Right atrium auricular region (tissue), 2 donors: ENCODE measurements at regions not wholly inside any gene's neighbourhood (a gene's known extent, or its start where the extent isn't known, plus 50 kb on each side); places are given as distances from the start of the nearest gene placed in this dataset.

Experiments used
- DNase-seq: peaks from one replicate; pipeline ENCODE4 v3.0.0-alpha.2; 2019; ENCODE audit warnings: low spot score
- H3K27ac ChIP-seq, 2 donors: fragments of 200-600 bp; sonication (generic); 1 replicate in 1 of 2; 2 replicates in 1 of 2; pipeline ENCODE4 v1.5.1; 2016 to 2019
- H3K27me3 ChIP-seq, 2 donors: fragments of 200-600 bp; sonication (generic); one replicate each; pipeline versions ENCODE4 v1.5.1 to v1.6.0; 2017 to 2019
- H3K36me3 ChIP-seq: fragments of 200-600 bp; sonication (generic); one replicate; pipeline ENCODE4 v1.5.1; 2016
- H3K4me1 ChIP-seq, 2 donors: fragments of 200-600 bp; sonication (generic); one replicate each; pipeline versions ENCODE4 v1.5.1 to v1.6.0; 2017 to 2019
- H3K4me3 ChIP-seq, 2 donors: fragments of 200-600 bp; sonication (generic); 1 replicate in 1 of 2; 2 replicates in 1 of 2; pipeline ENCODE4 v1.5.1; 2017 to 2019; ENCODE audit warnings: mild to moderate bottlenecking in 1 of 2, moderate library complexity in 1 of 2
- H3K9me3 ChIP-seq, 2 donors: fragments of 200-600 bp; sonication (generic); one replicate each; pipeline ENCODE4 v1.5.1; 2019
- TF ChIP-seq, protein P1 (sequence below), 2 donors: fragments of 200-600 bp; sonication (generic); IDR thresholded peaks; one replicate each; pipeline ENCODE4 v1.5.1; 2019; ENCODE audit warnings: antibody characterized with exemption in 2 of 2

DNA sequence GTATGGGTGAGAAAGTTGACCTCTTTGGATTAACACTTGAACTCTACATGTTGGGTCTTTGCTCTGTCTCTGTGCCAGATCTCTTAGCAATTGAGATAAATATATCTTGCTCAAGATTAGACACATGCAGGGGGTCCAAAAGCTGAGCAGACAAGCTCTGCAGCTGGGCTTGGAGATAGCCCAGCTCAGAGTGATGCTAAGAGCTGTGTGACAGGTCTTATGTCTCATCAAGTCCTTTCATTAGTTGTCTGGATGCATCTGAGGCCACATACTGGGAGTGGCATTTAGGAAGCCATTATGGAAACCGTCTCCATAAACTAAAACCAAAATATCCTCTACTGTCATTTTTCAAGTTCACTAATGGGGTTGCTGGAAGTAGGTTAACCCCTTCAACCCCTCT is 289.4 kb upstream of the DUSP10 start:
- no peak overlapping the region for H3K4me3 ChIP-seq
- peaks cover 0 to 10% of the 10 kb centered on the region in 2 donors for H3K4me1 ChIP-seq
- H3K27ac ChIP-seq = no peak overlapping the region
- no peaks in the 10 kb centered on the region for H3K9me3 ChIP-seq
- DNase-seq = no peak
- no peaks in the 10 kb centered on the region for H3K27me3 ChIP-seq
- TF ChIP-seq, protein P1, sequence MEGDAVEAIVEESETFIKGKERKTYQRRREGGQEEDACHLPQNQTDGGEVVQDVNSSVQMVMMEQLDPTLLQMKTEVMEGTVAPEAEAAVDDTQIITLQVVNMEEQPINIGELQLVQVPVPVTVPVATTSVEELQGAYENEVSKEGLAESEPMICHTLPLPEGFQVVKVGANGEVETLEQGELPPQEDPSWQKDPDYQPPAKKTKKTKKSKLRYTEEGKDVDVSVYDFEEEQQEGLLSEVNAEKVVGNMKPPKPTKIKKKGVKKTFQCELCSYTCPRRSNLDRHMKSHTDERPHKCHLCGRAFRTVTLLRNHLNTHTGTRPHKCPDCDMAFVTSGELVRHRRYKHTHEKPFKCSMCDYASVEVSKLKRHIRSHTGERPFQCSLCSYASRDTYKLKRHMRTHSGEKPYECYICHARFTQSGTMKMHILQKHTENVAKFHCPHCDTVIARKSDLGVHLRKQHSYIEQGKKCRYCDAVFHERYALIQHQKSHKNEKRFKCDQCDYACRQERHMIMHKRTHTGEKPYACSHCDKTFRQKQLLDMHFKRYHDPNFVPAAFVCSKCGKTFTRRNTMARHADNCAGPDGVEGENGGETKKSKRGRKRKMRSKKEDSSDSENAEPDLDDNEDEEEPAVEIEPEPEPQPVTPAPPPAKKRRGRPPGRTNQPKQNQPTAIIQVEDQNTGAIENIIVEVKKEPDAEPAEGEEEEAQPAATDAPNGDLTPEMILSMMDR (IDR thresholded peaks at IDR 0.05) = no peak
- no peaks in the 10 kb centered on the region for H3K36me3 ChIP-seq

DNA sequence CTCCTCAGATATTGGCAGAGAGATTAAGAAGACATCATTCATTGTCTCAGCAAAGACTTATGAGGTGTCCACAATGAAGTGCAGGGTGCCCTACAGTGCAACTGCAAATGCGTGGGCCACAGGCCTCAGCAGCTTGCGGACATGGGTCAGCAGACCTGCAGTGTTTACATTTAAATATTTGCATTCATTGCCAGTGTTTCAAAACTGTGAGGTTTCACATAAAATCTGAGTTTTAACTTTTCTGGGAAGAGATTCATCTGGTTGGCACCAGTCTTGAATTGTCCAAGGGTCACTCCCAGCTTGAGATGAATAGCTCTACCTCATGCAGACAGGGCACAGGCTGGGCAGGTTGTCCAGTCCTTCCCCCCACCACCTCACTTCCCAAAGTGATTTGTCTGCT is 286.8 kb upstream of the DUSP10 start:
- no peak for DNase-seq
- no peak overlapping the region for H3K4me3 ChIP-seq
- no peak overlapping the region for H3K27ac ChIP-seq
- no peaks in the 10 kb centered on the region for H3K9me3 ChIP-seq
- TF ChIP-seq, protein P1 (IDR thresholded peaks at IDR 0.05) = no peak
- H3K4me1 ChIP-seq = peaks cover 0 to 10% of the 10 kb centered on the region in 2 donors
- H3K36me3 ChIP-seq = no peaks in the 10 kb centered on the region
- no peaks in the 10 kb centered on the region for H3K27me3 ChIP-seq

DNA sequence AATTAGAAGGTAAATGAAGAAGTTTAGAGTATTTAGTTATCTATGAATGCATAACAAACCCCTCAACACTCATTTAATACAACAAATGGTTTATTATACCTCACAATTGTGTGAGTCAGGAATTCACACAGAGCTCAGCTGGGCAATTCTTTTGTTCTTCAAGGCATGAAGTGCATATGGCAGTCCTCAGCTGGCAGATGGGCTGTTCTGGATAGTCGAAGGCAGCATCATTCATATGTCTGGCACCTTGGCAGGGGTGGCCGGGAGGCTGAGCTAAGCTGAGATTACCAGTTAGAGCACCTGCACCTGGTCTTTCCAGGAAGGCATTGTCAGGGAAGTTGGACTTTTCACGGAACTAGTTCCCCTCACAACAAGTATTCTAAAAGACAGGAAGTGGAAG is 286.2 kb upstream of the DUSP10 start:
- Histone ChIP-seq H3K4me3 (no peak overlapping the region), H3K9me3 (no peaks in the 10 kb centered on the region), H3K4me1 (peaks cover 0 to 10% of the 10 kb centered on the region in 2 donors), H3K27me3 (no peaks in the 10 kb centered on the region), H3K36me3 (no peaks in the 10 kb centered on the region), H3K27ac (no peak overlapping the region)
- TF ChIP-seq, protein P1 (IDR thresholded peaks at IDR 0.05) = no peak
- DNase-seq = no peak

DNA sequence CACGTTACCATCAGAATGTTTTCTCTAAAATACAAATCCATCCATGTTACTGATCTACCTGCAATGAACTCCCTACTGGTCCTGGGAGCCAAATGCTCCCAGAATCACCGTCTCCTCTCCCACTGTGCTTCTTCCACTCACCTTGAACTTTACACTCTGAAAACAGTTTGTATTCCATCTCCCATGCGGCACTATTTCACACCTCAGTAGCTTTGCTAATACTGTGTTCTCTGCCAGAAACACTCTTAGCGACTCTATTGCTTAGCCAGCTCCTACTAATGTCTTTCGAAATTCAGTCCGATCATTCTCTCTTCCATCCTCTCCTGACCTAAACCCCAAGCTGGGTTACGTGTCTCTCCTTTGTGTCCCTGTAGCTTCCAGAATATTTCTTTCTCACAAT is 284.4 kb upstream of the DUSP10 start:
- DNase-seq = no peak
- Histone ChIP-seq H3K4me1 (peaks cover 0 to 1% of the 10 kb centered on the region in 2 donors), H3K4me3 (no peak overlapping the region), H3K27ac (no peak overlapping the region), H3K9me3 (no peaks in the 10 kb centered on the region), H3K27me3 (no peaks in the 10 kb centered on the region), H3K36me3 (no peaks in the 10 kb centered on the region)
- TF ChIP-seq, protein P1 (IDR thresholded peaks at IDR 0.05) = no peak

DNA sequence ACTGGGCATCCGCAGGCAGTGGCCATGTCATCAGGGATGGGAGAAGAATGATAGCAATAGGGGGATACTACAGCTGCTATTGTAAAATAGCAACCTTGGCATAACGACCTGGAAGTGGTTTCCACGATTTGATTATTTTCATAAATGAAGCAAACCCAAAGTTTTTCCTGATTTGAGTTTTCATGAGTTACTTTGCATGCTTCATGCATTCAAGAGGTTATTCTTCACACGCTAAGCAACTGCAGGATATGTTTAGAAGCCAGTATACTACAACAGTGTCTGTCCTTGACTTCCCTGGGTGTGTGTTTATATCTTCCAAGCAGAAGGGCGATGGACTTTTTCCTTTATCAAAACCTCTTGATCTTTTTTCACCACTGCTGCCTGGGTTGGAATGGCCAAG is 281.1 kb upstream of the DUSP10 start:
- TF ChIP-seq, protein P1 (IDR thresholded peaks at IDR 0.05) = no peak
- H3K36me3 ChIP-seq = no peaks in the 10 kb centered on the region
- DNase-seq = no peak
- no peaks in the 10 kb centered on the region for H3K4me1 ChIP-seq
- H3K27ac ChIP-seq = no peak overlapping the region
- H3K9me3 ChIP-seq = no peaks in the 10 kb centered on the region
- H3K4me3 ChIP-seq = no peak overlapping the region
- H3K27me3 ChIP-seq = no peaks in the 10 kb centered on the region

DNA sequence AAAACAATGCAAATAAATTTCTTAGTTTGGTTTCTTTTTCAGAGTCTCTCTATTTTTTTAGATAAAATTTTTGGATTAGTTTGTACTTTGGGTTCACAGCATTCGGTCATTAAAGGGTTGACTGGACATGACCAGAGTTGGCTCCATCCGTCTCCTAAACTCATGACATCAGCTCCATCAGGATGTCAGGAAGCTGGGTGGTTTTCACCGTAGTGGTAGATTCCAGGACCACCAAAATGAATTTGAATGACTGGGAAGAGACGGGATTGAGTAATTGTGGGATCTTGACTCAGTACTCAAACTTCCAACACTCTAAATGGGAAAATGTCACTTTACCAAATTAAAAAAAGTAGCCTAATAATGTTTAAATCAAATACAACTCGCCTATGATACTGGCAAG is 279.2 kb upstream of the DUSP10 start:
- Histone ChIP-seq H3K9me3 (no peaks in the 10 kb centered on the region), H3K36me3 (no peaks in the 10 kb centered on the region), H3K27me3 (no peaks in the 10 kb centered on the region), H3K27ac (no peak overlapping the region), H3K4me1 (no peaks in the 10 kb centered on the region), H3K4me3 (no peak overlapping the region)
- TF ChIP-seq, protein P1 (IDR thresholded peaks at IDR 0.05) = no peak
- DNase-seq = no peak
